Uterus (tissue), 2 donors: ENCODE measurements at regions not wholly inside any gene's neighbourhood (a gene's known extent, or its start where the extent isn't known, plus 50 kb on each side); places are given as distances from the start of the nearest gene placed in this dataset.

Source experiments
- POLR2A ChIP-seq, 2 donors: fragments of 450-650 bp; IDR thresholded peaks; one replicate each; pipeline ENCODE4 v1.6.1; 2016; ENCODE audit warnings: antibody characterized with exemption in 2 of 2, mild to moderate bottlenecking in 1 of 2, moderate library complexity in 1 of 2
- TF ChIP-seq, protein P1 (sequence below), 4 experiments: fragments of 200-600 bp in 2 of 4; fragments of 450-650 bp in 2 of 4; sonication (generic) in 2 of 4; IDR thresholded peaks; one replicate each; pipeline ENCODE4 v1.5.1; 2016 to 2019; ENCODE audit warnings: antibody characterized with exemption in 4 of 4, mild to moderate bottlenecking in 2 of 4, moderate library complexity in 1 of 4

DNA sequence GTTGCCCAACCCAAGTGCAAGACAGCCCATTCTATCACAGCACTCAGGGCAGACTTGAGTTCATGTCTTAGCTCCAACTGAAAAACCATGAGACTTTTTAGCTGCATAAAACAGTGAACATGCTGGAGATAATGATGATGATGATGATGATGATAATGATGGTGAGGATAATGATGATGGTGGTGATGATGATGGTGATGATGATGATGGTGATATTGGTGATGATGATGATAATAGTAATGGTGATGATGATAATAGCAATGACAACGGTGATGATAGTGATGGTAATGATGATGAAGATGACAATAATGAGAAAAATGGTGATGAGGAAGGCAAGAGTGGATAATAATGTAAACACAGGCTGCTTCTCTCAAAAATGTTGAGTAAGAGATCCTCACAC, 576.2 kb downstream of the BCL11B start:
- TF ChIP-seq, protein P1, sequence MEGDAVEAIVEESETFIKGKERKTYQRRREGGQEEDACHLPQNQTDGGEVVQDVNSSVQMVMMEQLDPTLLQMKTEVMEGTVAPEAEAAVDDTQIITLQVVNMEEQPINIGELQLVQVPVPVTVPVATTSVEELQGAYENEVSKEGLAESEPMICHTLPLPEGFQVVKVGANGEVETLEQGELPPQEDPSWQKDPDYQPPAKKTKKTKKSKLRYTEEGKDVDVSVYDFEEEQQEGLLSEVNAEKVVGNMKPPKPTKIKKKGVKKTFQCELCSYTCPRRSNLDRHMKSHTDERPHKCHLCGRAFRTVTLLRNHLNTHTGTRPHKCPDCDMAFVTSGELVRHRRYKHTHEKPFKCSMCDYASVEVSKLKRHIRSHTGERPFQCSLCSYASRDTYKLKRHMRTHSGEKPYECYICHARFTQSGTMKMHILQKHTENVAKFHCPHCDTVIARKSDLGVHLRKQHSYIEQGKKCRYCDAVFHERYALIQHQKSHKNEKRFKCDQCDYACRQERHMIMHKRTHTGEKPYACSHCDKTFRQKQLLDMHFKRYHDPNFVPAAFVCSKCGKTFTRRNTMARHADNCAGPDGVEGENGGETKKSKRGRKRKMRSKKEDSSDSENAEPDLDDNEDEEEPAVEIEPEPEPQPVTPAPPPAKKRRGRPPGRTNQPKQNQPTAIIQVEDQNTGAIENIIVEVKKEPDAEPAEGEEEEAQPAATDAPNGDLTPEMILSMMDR (IDR thresholded peaks at IDR 0.05) = no peak
- TF ChIP-seq POLR2A (IDR thresholded peaks at IDR 0.05) = no peak
